OCI-LY3 (cell line): ENCODE measurements at regions not wholly inside any gene's neighbourhood (a gene's known extent, or its start where the extent isn't known, plus 50 kb on each side); places are given as distances from the start of the nearest gene placed in this dataset.

Experiments
- EZH2phosphoT487 ChIP-seq: fragments of 200-600 bp; shearing (Covaris generic); IDR thresholded peaks from 2 replicates; pipeline ENCODE4 v1.6.1; 2018; ENCODE audit warnings: antibody characterized with exemption, mixed run types, low read depth
- TF ChIP-seq, protein P1 (sequence below): fragments of 200-600, 300-600 bp; sonication (generic); IDR thresholded peaks from 2 replicates; pipeline ENCODE4 v1.5.1; 2014; ENCODE audit warnings: antibody characterized with exemption, low read length, low read depth

DNA sequence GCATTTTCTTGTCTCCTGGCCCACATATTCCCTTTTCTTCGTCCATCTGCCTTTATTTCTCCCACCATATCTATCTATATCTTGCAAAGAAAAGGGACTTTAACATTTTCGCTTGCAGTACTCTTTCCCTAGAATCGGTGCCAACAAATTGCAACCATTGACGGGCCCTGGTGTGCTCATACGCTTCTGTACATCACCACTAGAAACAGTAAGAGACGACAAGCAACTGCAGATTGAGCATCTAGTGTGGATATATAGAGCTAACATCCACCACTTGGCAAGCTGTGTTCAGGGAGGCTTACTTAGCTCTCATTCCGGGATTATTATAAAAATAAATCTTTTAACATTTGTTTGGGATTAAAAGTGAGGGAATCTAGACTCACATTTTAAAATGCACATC lies 230.8 kb upstream of the PKN2 start:
- TF ChIP-seq, protein P1, sequence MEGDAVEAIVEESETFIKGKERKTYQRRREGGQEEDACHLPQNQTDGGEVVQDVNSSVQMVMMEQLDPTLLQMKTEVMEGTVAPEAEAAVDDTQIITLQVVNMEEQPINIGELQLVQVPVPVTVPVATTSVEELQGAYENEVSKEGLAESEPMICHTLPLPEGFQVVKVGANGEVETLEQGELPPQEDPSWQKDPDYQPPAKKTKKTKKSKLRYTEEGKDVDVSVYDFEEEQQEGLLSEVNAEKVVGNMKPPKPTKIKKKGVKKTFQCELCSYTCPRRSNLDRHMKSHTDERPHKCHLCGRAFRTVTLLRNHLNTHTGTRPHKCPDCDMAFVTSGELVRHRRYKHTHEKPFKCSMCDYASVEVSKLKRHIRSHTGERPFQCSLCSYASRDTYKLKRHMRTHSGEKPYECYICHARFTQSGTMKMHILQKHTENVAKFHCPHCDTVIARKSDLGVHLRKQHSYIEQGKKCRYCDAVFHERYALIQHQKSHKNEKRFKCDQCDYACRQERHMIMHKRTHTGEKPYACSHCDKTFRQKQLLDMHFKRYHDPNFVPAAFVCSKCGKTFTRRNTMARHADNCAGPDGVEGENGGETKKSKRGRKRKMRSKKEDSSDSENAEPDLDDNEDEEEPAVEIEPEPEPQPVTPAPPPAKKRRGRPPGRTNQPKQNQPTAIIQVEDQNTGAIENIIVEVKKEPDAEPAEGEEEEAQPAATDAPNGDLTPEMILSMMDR = no peak
- TF ChIP-seq EZH2phosphoT487 = no peak
